ENCODE measurements at regions not wholly inside any gene's neighbourhood (a gene's known extent, or its start where the extent isn't known, plus 50 kb on each side); places are given as distances from the start of the nearest gene placed in this dataset.

DNA sequence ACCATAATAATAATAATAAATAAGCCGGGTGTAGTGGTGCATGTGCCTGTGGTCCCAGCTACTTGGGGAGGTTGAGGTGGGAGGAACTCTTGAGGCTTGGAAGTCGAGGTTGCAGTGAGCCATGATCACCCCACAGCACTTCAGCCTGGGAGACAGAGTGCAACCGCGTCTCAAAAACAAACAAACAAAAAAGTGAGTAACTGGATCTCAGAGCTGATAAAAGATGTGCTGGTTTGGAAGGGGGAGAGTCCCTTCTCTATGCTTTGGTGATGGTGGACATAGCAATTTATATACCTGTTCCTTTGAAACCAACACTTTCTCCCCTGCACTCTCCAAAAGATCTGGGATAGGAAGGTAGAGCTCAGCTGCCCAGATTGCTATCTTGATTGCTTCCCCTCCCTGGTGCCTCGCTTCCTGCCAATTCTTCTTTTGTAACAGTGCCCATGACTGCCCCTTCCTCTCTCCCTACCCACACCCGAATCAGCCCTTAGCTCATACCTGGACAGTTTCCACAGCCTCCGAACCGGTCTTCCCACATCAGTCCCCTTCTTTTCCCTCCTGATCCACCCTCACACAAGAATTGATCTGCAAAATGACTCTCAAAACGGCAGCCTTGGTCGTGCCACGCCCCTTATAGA is 55.1 kb upstream of the UBE2E1 start:
- DNase-seq (ENCODE audit: low read depth, low spot score): no peak
- CTCF ChIA-PET: interaction anchor here (0.6 kb wide), 1 partner anchor 22 kb away, joined by 3 read pairs; no protein-coding TSS in a partner anchor
- POLR2A ChIA-PET: interaction anchor here (1.0 kb wide), 1 partner anchor 22 kb away, joined by 3 read pairs; no protein-coding TSS in a partner anchor
- H3K27me3 ChIP-seq (ENCODE audit: control insufficient read depth, insufficient read depth, low read length): no peaks in the 10 kb centered on the region
- no peak overlapping the region for H3K27ac ChIP-seq (ENCODE audit: low read depth, low read length)
- no peak overlapping the region for H3K4me3 ChIP-seq (ENCODE audit: low read depth, low read length)
- H3K9me3 ChIP-seq (ENCODE audit: control insufficient read depth, insufficient read depth, low read length): no peaks in the 10 kb centered on the region
- TF ChIP-seq, protein P1, sequence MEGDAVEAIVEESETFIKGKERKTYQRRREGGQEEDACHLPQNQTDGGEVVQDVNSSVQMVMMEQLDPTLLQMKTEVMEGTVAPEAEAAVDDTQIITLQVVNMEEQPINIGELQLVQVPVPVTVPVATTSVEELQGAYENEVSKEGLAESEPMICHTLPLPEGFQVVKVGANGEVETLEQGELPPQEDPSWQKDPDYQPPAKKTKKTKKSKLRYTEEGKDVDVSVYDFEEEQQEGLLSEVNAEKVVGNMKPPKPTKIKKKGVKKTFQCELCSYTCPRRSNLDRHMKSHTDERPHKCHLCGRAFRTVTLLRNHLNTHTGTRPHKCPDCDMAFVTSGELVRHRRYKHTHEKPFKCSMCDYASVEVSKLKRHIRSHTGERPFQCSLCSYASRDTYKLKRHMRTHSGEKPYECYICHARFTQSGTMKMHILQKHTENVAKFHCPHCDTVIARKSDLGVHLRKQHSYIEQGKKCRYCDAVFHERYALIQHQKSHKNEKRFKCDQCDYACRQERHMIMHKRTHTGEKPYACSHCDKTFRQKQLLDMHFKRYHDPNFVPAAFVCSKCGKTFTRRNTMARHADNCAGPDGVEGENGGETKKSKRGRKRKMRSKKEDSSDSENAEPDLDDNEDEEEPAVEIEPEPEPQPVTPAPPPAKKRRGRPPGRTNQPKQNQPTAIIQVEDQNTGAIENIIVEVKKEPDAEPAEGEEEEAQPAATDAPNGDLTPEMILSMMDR (IDR thresholded peaks at IDR 0.05; ENCODE audit: low read depth, low read length): no peak

DNA sequence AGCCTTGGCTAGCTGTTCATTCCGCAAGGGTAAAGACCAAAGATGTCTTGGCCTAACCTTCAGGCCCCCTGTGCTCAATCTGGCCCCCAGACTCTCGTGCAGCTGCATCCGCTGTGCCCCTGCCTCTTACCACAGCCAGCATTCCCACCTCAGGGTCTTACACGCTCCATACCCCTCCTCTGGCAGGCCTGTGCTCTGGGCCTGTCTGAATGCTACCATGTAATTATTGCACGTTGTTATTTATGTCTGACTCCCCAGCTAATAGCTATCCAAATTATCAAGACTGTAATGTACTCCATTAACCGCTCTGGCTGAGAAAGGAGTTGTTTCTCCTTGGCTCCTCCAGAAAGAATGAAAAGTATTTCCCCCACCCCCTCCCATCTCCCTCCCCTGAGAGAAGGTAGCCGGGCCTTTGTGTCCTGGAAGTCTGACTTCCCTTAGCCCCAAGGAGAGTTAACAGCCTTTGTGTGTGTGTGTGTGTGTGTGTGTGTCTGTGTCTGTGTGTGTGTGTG is 54.5 kb upstream of the UBE2E1 start:
- ChIA-PET CTCF (no interaction called here), POLR2A (interaction anchor here (1.0 kb wide), 1 partner anchor 23 kb away, joined by 3 read pairs; no protein-coding TSS in a partner anchor)
- TF ChIP-seq, protein P1 (IDR thresholded peaks at IDR 0.05; ENCODE audit: low read depth, low read length): no peak
- Histone ChIP-seq H3K27ac (ENCODE audit: low read depth, low read length) (no peak overlapping the region), H3K4me3 (ENCODE audit: low read depth, low read length) (no peak overlapping the region), H3K9me3 (ENCODE audit: control insufficient read depth, insufficient read depth, low read length) (no peaks in the 10 kb centered on the region), H3K27me3 (ENCODE audit: control insufficient read depth, insufficient read depth, low read length) (no peaks in the 10 kb centered on the region)
- no peak for DNase-seq (ENCODE audit: low read depth, low spot score)

DNA sequence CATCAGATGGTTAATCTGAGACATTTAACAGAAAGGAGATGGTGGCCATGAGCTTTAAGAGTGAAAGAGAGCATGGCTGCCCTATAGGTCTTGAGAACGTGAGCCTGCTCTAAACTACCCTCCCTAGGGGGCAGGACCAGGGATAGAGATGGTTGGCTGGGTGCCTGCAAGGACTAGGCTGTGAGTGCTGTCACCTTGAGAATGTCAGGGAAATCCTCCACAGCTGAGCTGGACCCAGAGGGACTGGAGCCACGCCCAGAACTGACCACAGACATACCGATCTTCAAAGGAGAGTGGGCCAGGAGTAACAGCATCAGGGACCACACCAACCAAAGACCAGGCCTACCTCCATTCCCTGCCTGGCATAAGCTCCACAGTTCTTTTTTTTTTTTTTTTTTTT is 53.6 kb upstream of the UBE2E1 start:
- TF ChIP-seq, protein P1 (IDR thresholded peaks at IDR 0.05; ENCODE audit: low read depth, low read length): no peak
- POLR2A ChIA-PET: no interaction called here
- Histone ChIP-seq H3K27me3 (ENCODE audit: control insufficient read depth, insufficient read depth, low read length) (no peaks in the 10 kb centered on the region), H3K4me3 (ENCODE audit: low read depth, low read length) (no peak overlapping the region), H3K27ac (ENCODE audit: low read depth, low read length) (no peak overlapping the region), H3K9me3 (ENCODE audit: control insufficient read depth, insufficient read depth, low read length) (no peaks in the 10 kb centered on the region)
- CTCF ChIA-PET: interaction anchor here (0.7 kb wide), 1 partner anchor 318 kb away, joined by 3 read pairs; no protein-coding TSS in a partner anchor
- DNase-seq (ENCODE audit: low read depth, low spot score): no peak

DNA sequence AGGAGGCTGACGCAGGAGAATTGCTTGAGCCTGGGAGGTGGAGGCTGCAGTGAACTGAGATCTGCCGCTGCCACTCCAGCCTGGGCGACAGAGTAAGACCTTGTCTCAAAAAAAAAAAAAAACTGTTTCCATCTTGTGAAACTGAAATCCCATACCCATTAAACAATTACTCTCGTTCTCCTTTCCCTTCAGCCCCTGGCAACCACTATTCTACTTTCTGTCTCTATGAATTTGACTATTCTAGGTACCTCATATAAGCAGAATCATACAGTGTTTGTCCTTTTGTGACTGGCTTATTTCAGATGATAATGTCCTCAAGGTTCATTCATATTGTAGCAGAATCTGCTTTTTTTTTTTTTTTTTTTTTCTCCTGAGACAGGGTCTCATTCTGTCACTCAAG is 51.5 kb upstream of the UBE2E1 start:
- ChIA-PET CTCF (interaction anchor here (0.8 kb wide), 1 partner anchor 17 kb away, joined by 3 read pairs; no protein-coding TSS in a partner anchor), POLR2A (no interaction called here)
- H3K9me3 ChIP-seq (ENCODE audit: control insufficient read depth, insufficient read depth, low read length): no peaks in the 10 kb centered on the region
- no peak overlapping the region for H3K4me3 ChIP-seq (ENCODE audit: low read depth, low read length)
- DNase-seq (ENCODE audit: low read depth, low spot score): no peak
- H3K27me3 ChIP-seq (ENCODE audit: control insufficient read depth, insufficient read depth, low read length): no peaks in the 10 kb centered on the region
- TF ChIP-seq, protein P1 (IDR thresholded peaks at IDR 0.05; ENCODE audit: low read depth, low read length): no peak
- H3K27ac ChIP-seq (ENCODE audit: low read depth, low read length): no peak overlapping the region

Measured in AG04450 (cell line).